GM12878 (cell line): ENCODE measurements at regions not wholly inside any gene's neighbourhood (a gene's known extent, or its start where the extent isn't known, plus 50 kb on each side); places are given as distances from the start of the nearest gene placed in this dataset.

Experiments used
- ATAC-seq: fragments of 200-7000 bp; cut with Tn5 transposase; 3 replicates; pipeline ENCODE4 v1.9.1; 2020; ENCODE audit warnings: mild to moderate bottlenecking, moderate library complexity
- BruUV-seq: library from RNA; stranded (reverse); fragments of 400-500 nt; replicated peaks from 2 replicates; lab custom pipeline; 2021; lab: Mats Ljungman, UMichigan
- CTCF ChIA-PET: fragments of 300-600 bp; sonication (Branson Sonifier 250); formaldehyde crosslinking; extraction: SDS; loops from one replicate; lab custom pipeline; 2021; ENCODE audit warnings: inconsistent platforms; lab: Yijun Ruan, JAX
- POLR2A ChIA-PET: fragments of 350-600 bp; formaldehyde crosslinking; extraction: SDS; loops from one replicate; lab custom pipeline; 2021; ENCODE audit warnings: inconsistent platforms; lab: Charles Lee
- RAD21 ChIA-PET: fragments of 300-600 bp; sonication (Branson Sonifier 250); formaldehyde crosslinking; loops from one replicate; lab custom pipeline; 2023; ENCODE audit warnings: antibody characterized with exemption; ENCODE audit not compliant: unreplicated experiment; lab: Charles Lee
- SMC1A ChIA-PET: fragments of 300-600 bp; sonication (Branson Sonifier 250); formaldehyde crosslinking; loops from one replicate; lab custom pipeline; 2023; ENCODE audit not compliant: unreplicated experiment, uncharacterized antibody; lab: Charles Lee
- DNase-seq: peaks from one replicate; pipeline ENCODE4 v3.0.0-alpha.2; 2011; ENCODE audit warnings: low read depth, low spot score
- FAIRE-seq: peaks from 3 replicates; lab custom pipeline; 2011; peaks lifted over from hg19 to GRCh38; lab: Jason Lieb, UNC
- H2AFZ ChIP-seq: 2 replicates; pipeline ENCODE4 v1.6.0; 2011; ENCODE audit warnings: low read depth, low read length, control low read depth; ENCODE audit not compliant: control insufficient read depth
- H3K27ac ChIP-seq: 2 replicates; pipeline ENCODE4 v1.5.1; 2011; ENCODE audit warnings: control low read depth; ENCODE audit not compliant: control insufficient read depth, insufficient read depth
- H3K27me3 ChIP-seq, 2 experiments: replicated peaks in 1 of 2; 2 replicates each; pipeline versions ENCODE4 v1.6.0 to v1.6.1; 2011; ENCODE audit warnings: low read length in 1 of 2; ENCODE audit not compliant: control insufficient read depth in 2 of 2, insufficient read depth in 2 of 2
- H3K36me3 ChIP-seq, 2 experiments: 2 replicates each; pipeline ENCODE4 v1.5.1; 2011; ENCODE audit warnings: low read length in 1 of 2; ENCODE audit not compliant: control insufficient read depth in 2 of 2, insufficient read depth in 2 of 2
- H3K4me1 ChIP-seq: 2 replicates; pipeline ENCODE4 v1.6.1; 2011; ENCODE audit warnings: mild to moderate bottlenecking, low read length, moderate library complexity, mixed read lengths; ENCODE audit not compliant: control insufficient read depth, insufficient read depth
- H3K4me2 ChIP-seq: 2 replicates; pipeline ENCODE4 v1.6.0; 2011; ENCODE audit warnings: control low read depth; ENCODE audit not compliant: control insufficient read depth, insufficient read depth
- H3K4me3 ChIP-seq: fragments of 200-600 bp; sonication (generic); 2 replicates; pipeline ENCODE4 v1.5.1; 2016
- H3K79me2 ChIP-seq: 2 replicates; pipeline ENCODE4 v1.6.0; 2011; ENCODE audit warnings: low read length; ENCODE audit not compliant: control insufficient read depth, insufficient read depth
- H3K9ac ChIP-seq: 2 replicates; pipeline ENCODE4 v1.8.0; 2011; ENCODE audit warnings: low read length, control low read depth, mixed read lengths; ENCODE audit not compliant: control insufficient read depth, insufficient read depth
- H3K9me3 ChIP-seq: replicated peaks from 3 replicates; pipeline ENCODE4 v1.5.1; 2011; ENCODE audit warnings: mild to moderate bottlenecking, low read length; ENCODE audit not compliant: control insufficient read depth, insufficient read depth
- H4K20me1 ChIP-seq: 2 replicates; pipeline ENCODE4 v1.6.0; 2011; ENCODE audit not compliant: control insufficient read depth, insufficient read depth
- BCL11A ChIP-seq: IDR thresholded peaks from 2 replicates; pipeline ENCODE4 v1.6.1; 2011; ENCODE audit warnings: low read depth, low read length
- NR2F1 ChIP-seq: fragments of 450-650 bp; conservative IDR thresholded peaks from 2 replicates; pipeline ENCODE4 v1.6.1; 2017; ENCODE audit warnings: mild to moderate bottlenecking
- SIN3A ChIP-seq: IDR thresholded peaks from 2 replicates; pipeline ENCODE4 v1.6.1; 2012; ENCODE audit warnings: low read depth, low read length, improper control_type of control experiment
- SIX5 ChIP-seq: IDR thresholded peaks from 2 replicates; pipeline ENCODE4 v1.6.1; 2011; ENCODE audit warnings: mild to moderate bottlenecking, low read depth, low read length, moderate library complexity; ENCODE audit not compliant: severe bottlenecking
- YY1 ChIP-seq: IDR thresholded peaks from 2 replicates; pipeline ENCODE4 v1.6.1; 2011; ENCODE audit warnings: low read depth, mild to moderate bottlenecking, low read length
- ZSCAN29 ChIP-seq: fragments of 450-650 bp; IDR thresholded peaks from 2 replicates; pipeline ENCODE4 v1.6.1; 2017; ENCODE audit warnings: mild to moderate bottlenecking, moderate library complexity
- WGBS: methylation state at CpG from one replicate; pipeline ENCODE4 v1.1.6; 2016; ENCODE audit warnings: low lambda C conversion rate; ENCODE audit not compliant: insufficient replicate concordance, insufficient coverage; ENCODE audit errors: missing lambda C conversion rate; 5-methylcytosine and 5-hydroxymethylcytosine counted together
- in situ Hi-C: fragments of 300-500 bp; cut with MboI; formaldehyde crosslinking; loops from 9 replicates; pipeline ENCODE4 v1.14.3; 2018; ENCODE audit warnings: mixed read lengths
- intact Hi-C: fragments of 100-400 bp; cut with micrococcal nuclease; formaldehyde crosslinking; loops from one replicate; pipeline ENCODE4 v1.14.2; 2022; ENCODE audit not compliant: unreplicated experiment

DNA sequence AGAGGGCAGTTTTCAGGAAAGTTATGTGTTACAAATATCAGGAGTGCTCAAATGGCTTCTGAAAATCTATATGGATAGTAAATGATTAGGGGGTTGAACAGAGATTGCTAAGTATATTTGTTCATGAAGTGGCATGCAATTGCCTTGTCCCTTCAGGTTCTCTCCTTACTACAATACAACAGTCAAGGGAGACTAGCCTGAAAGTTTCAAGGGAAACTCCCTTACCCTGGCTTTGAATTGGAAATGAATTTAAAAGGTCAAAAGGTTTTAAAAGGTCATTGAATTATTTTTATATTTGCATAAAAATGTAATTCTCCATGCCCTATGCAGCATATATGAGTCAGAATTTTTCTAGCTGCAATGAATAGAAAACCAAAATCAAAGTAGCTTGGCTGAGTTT is 253.1 kb upstream of the SYT1 start:
- H3K4me3 ChIP-seq = no peak overlapping the region
- in situ Hi-C loops (no loop called here), intact Hi-C loops (no loop called here)
- H4K20me1 ChIP-seq = no peaks in the 10 kb centered on the region
- H3K9me3 ChIP-seq = no peaks in the 10 kb centered on the region
- no TSS peak for BruUV-seq
- RAD21 ChIA-PET = no interaction called here
- no peak overlapping the region for H3K9ac ChIP-seq
- ATAC-seq (no peak; the same call in 2 of the 3 replicates), FAIRE-seq (no peak)
- CTCF ChIA-PET = no interaction called here
- no peak overlapping the region for H2AFZ ChIP-seq
- no peaks in the 10 kb centered on the region for H3K36me3 ChIP-seq
- SMC1A ChIA-PET = interaction anchor here (1.2 kb wide), 1 partner anchor 11 kb away, joined by 3 read pairs; no protein-coding TSS in a partner anchor
- H3K4me1 ChIP-seq = no peaks in the 10 kb centered on the region
- H3K27ac ChIP-seq = no peak overlapping the region
- H3K79me2 ChIP-seq = no peaks in the 10 kb centered on the region
- no peak overlapping the region for H3K4me2 ChIP-seq
- TF ChIP-seq NR2F1 = peak; percentile 71
- TF ChIP-seq BCL11A = no peak
- TF ChIP-seq SIN3A = no peak
- TF ChIP-seq, all 136 proteins: peak for 1
- no peak for DNase-seq
- POLR2A ChIA-PET = no interaction called here
- no peaks in the 10 kb centered on the region for H3K27me3 ChIP-seq

- in situ Hi-C loops (no loop called here), intact Hi-C loops (no loop called here)
- ChIA-PET POLR2A (no interaction called here), SMC1A (interaction anchor here (1.2 kb wide), 1 partner anchor 11 kb away, joined by 3 read pairs; no protein-coding TSS in a partner anchor), CTCF (no interaction called here), RAD21 (no interaction called here)
- no peak for FAIRE-seq
- no peak for DNase-seq
- Histone ChIP-seq H3K27me3 (no peaks in the 10 kb centered on the region), H3K4me2 (no peak overlapping the region), H4K20me1 (no peaks in the 10 kb centered on the region), H2AFZ (no peak overlapping the region), H3K79me2 (no peaks in the 10 kb centered on the region), H3K27ac (no peak overlapping the region), H3K4me1 (no peaks in the 10 kb centered on the region), H3K9ac (no peak overlapping the region), H3K4me3 (no peak overlapping the region), H3K36me3 (no peaks in the 10 kb centered on the region), H3K9me3 (no peaks in the 10 kb centered on the region)
- TF ChIP-seq ZSCAN29 (no peak), SIX5 (no peak), YY1 (0 out of 2 replicates have a peak, but pooled peaks have one; percentile 26)
- ATAC-seq = peak; percentile 41; the same call in 2 of the 3 replicates
- 16% methylated on average over 2 of the region's 2 CpGs for WGBS
- no TSS peak for BruUV-seq
Measured at GRCh38 chr12:78612190-78612589, 252.4 kb upstream of the SYT1 start.
